SK-N-SH (cell line): ENCODE measurements at regions not wholly inside any gene's neighbourhood (a gene's known extent, or its start where the extent isn't known, plus 50 kb on each side); places are given as distances from the start of the nearest gene placed in this dataset.

Experiments used
- CTCF ChIA-PET: fragments of 300-600, 350-600 bp; formaldehyde crosslinking; extraction: SDS; loops from one replicate; lab custom pipeline; 2021; lab: Yijun Ruan, JAX
- POLR2A ChIA-PET: fragments of 350-600 bp; sonication (Branson Sonifier 250); formaldehyde crosslinking; extraction: SDS; loops from one replicate; lab custom pipeline; 2020; ENCODE audit warnings: antibody characterized with exemption, inconsistent platforms; lab: Yijun Ruan, JAX
- DNase-seq: peaks from one replicate; pipeline ENCODE4 v3.0.0; 2012
- H2AFZ ChIP-seq: fragments of 200-600 bp; sonication (generic); 2 replicates; pipeline ENCODE4 v1.8.1; 2016; ENCODE audit warnings: antibody characterized with exemption, mild to moderate bottlenecking, low read depth
- H3F3A ChIP-seq: fragments of 200-600 bp; sonication (generic); replicated peaks from 2 replicates; pipeline ENCODE3; 2016; ENCODE audit warnings: antibody characterized with exemption, mild to moderate bottlenecking; ENCODE audit not compliant: insufficient read depth
- H3K27ac ChIP-seq, 2 experiments: fragments of 200-500 bp in 1 of 2; fragments of 200-600 bp in 1 of 2; sonication (Bioruptor generic) in 1 of 2; sonication (generic), shearing (Covaris generic) in 1 of 2; 2 replicates each; pipeline versions ENCODE4 v1.5.1 to v1.6.1; 2014 to 2016; ENCODE audit warnings: low read depth in 2 of 2, inconsistent platforms in 1 of 2, low read length in 1 of 2, mild to moderate bottlenecking in 1 of 2, mixed read lengths in 1 of 2
- H3K27me3 ChIP-seq: fragments of 200-600 bp; sonication (generic), shearing (Covaris generic); 2 replicates; pipeline ENCODE4 v1.6.1; 2016; ENCODE audit warnings: mixed run types; ENCODE audit not compliant: insufficient read depth
- H3K36me3 ChIP-seq, 2 experiments: fragments of 200-500 bp in 1 of 2; fragments of 200-600 bp in 1 of 2; sonication (Bioruptor generic) in 1 of 2; sonication (generic) in 1 of 2; replicated peaks in 1 of 2; 2 replicates each; pipeline versions ENCODE3 to v1.5.1; 2014 to 2016; ENCODE audit warnings: low read length in 1 of 2, mild to moderate bottlenecking in 1 of 2; ENCODE audit not compliant: insufficient read depth in 2 of 2, control insufficient read depth in 1 of 2
- H3K4me1 ChIP-seq, 2 experiments: fragments of 200-500 bp in 1 of 2; fragments of 200-600 bp in 1 of 2; sonication (Bioruptor generic) in 1 of 2; sonication (generic), shearing (Covaris generic) in 1 of 2; 2 replicates each; pipeline versions ENCODE4 v1.5.1 to v1.6.1; 2014 to 2016; ENCODE audit warnings: low read depth in 1 of 2, low read length in 1 of 2, mixed run types in 1 of 2; ENCODE audit not compliant: insufficient read depth in 2 of 2, control insufficient read depth in 1 of 2
- H3K4me2 ChIP-seq: fragments of 200-600 bp; sonication (generic), shearing (Covaris generic); 2 replicates; pipeline ENCODE4 v1.6.1; 2017; ENCODE audit warnings: mixed run types
- H3K4me3 ChIP-seq, 2 experiments: fragments of 200-500 bp in 1 of 2; fragments of 200-600 bp in 1 of 2; sonication (Bioruptor generic) in 1 of 2; sonication (generic), shearing (Covaris generic) in 1 of 2; 2 replicates each; pipeline versions ENCODE4 v1.5.1 to v1.8.1; 2014 to 2016; ENCODE audit warnings: low read depth in 2 of 2, inconsistent platforms in 1 of 2, low read length in 1 of 2, mild to moderate bottlenecking in 1 of 2, mixed read lengths in 1 of 2, moderate library complexity in 1 of 2
- H3K79me2 ChIP-seq: fragments of 200-600 bp; sonication (generic); 2 replicates; pipeline ENCODE4 v1.8.1; 2017; ENCODE audit warnings: mild to moderate bottlenecking; ENCODE audit not compliant: insufficient read depth
- H3K9ac ChIP-seq: fragments of 200-600 bp; sonication (generic); 2 replicates; pipeline ENCODE4 v1.6.1; 2017; ENCODE audit warnings: mixed run types
- H3K9me2 ChIP-seq: fragments of 200-600 bp; sonication (generic); 2 replicates; pipeline ENCODE4 v1.6.1; 2017; ENCODE audit warnings: mixed run types
- H3K9me3 ChIP-seq: fragments of 200-600 bp; sonication (generic); 2 replicates; pipeline ENCODE4 v1.6.1; 2017; ENCODE audit warnings: mixed run types, mild to moderate bottlenecking, moderate library complexity
- H4K20me1 ChIP-seq: fragments of 200-600 bp; sonication (generic); 2 replicates; pipeline ENCODE4 v1.6.1; 2017; ENCODE audit warnings: mild to moderate bottlenecking, mixed run types; ENCODE audit not compliant: insufficient read depth
- CHD2 ChIP-seq: fragments of 150-350 bp; IDR thresholded peaks from 2 replicates; pipeline ENCODE4 v1.6.1; 2018; ENCODE audit warnings: low read length; ENCODE audit not compliant: partially characterized antibody
- CTCF ChIP-seq: fragments of 200-600 bp; sonication (generic); IDR thresholded peaks from 2 replicates; pipeline ENCODE4 v1.6.1; 2017; ENCODE audit warnings: antibody characterized with exemption, mild to moderate bottlenecking, moderate library complexity
- ELF1 ChIP-seq: IDR thresholded peaks from 2 replicates; pipeline ENCODE4 v1.4.0; 2012
- GABPA ChIP-seq: IDR thresholded peaks from 2 replicates; pipeline ENCODE4 v1.4.0; 2012; ENCODE audit warnings: low read depth, mild to moderate bottlenecking
- NRF1 ChIP-seq: IDR thresholded peaks from 2 replicates; pipeline ENCODE4 v1.6.1; 2012; ENCODE audit warnings: low read depth, mild to moderate bottlenecking, low read length
- PBX3 ChIP-seq: IDR thresholded peaks from 2 replicates; pipeline ENCODE4; 2012
- POLR2AphosphoS5 ChIP-seq: IDR thresholded peaks from 2 replicates; pipeline ENCODE4 v1.6.1; 2012; ENCODE audit warnings: low read depth, low read length
- RAD21 ChIP-seq: IDR thresholded peaks from 2 replicates; pipeline ENCODE4 v1.6.1; 2012; ENCODE audit warnings: mild to moderate bottlenecking, low read length
- RFX5 ChIP-seq: IDR thresholded peaks from 2 replicates; pipeline ENCODE4 v1.6.1; 2012; ENCODE audit warnings: mild to moderate bottlenecking, improper control_type of control experiment, low read length
- RXRA ChIP-seq: IDR thresholded peaks from 2 replicates; pipeline ENCODE4 v1.4.0; 2012; ENCODE audit warnings: low read depth, mild to moderate bottlenecking, borderline replicate concordance
- SIN3A ChIP-seq: IDR thresholded peaks from 2 replicates; pipeline ENCODE4 v1.6.1; 2012; ENCODE audit warnings: low read depth, mild to moderate bottlenecking, low read length, moderate library complexity, borderline replicate concordance
- SMC3 ChIP-seq: IDR thresholded peaks from 2 replicates; pipeline ENCODE4 v1.6.1; 2012; ENCODE audit warnings: low read depth, low read length, improper control_type of control experiment
- TCF12 ChIP-seq: IDR thresholded peaks from 2 replicates; pipeline ENCODE4 v1.4.0; 2012
- TEAD4 ChIP-seq: IDR thresholded peaks from 2 replicates; pipeline ENCODE4 v1.4.0; 2012; ENCODE audit warnings: mild to moderate bottlenecking, borderline replicate concordance; ENCODE audit not compliant: insufficient read depth
- ZBTB33 ChIP-seq: IDR thresholded peaks from 2 replicates; pipeline ENCODE4 v1.4.0; 2012; ENCODE audit warnings: low read depth, borderline replicate concordance
- WGBS: methylation state at CpG from one replicate; pipeline ENCODE4 v1.1.6; 2017; ENCODE audit warnings: low lambda C conversion rate; 5-methylcytosine and 5-hydroxymethylcytosine counted together
- TF ChIP-seq, protein P1 (sequence below): IDR thresholded peaks from 2 replicates; pipeline ENCODE4 v1.6.1; 2012; ENCODE audit warnings: mild to moderate bottlenecking, low read depth, low read length, moderate library complexity
- TF ChIP-seq, protein P2 (sequence below): fragments of 150-350 bp; IDR thresholded peaks from 2 replicates; pipeline ENCODE4 v1.6.1; 2016; ENCODE audit warnings: mild to moderate bottlenecking, low read depth, low read length

DNA sequence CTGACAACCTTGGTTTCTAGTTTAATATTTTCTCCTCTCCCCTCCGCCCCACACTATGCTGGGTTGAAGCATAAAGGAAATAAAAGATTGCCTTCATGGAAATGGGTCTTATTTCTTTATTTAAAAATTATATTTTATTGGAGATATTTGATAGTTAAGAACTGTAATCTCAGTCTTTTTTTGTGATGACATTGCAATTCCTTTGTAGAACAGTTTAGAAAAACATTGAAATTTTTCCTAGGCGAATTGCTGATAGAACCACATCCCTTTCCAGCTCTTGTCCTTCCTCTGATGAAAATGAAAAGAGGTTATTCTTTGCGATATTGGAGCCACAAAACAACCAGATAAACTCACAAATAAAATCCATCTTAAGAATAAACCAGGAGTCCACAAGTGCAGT, 125.6 kb upstream of the NRIP1 start:
- Histone ChIP-seq H2AFZ (no peak overlapping the region), H3K27me3 (no peaks in the 10 kb centered on the region; the same call in 1 of the 2 replicates), H3K79me2 (no peaks in the 10 kb centered on the region), H3K36me3 (no peaks in the 10 kb centered on the region), H3F3A (no peaks in the 10 kb centered on the region), H3K4me3 (no peak overlapping the region), H4K20me1 (no peaks in the 10 kb centered on the region), H3K9me2 (no peaks in the 10 kb centered on the region), H3K4me1 (no peaks in the 10 kb centered on the region), H3K9me3 (no peaks in the 10 kb centered on the region), H3K27ac (no peak overlapping the region), H3K4me2 (no peak overlapping the region), H3K9ac (no peak overlapping the region)
- no peak for DNase-seq
- POLR2A ChIA-PET, result no interaction called here
- no peak for TF ChIP-seq NRF1
- TF ChIP-seq POLR2AphosphoS5, result no peak
- no peak for TF ChIP-seq PBX3
- TF ChIP-seq, protein P1, sequence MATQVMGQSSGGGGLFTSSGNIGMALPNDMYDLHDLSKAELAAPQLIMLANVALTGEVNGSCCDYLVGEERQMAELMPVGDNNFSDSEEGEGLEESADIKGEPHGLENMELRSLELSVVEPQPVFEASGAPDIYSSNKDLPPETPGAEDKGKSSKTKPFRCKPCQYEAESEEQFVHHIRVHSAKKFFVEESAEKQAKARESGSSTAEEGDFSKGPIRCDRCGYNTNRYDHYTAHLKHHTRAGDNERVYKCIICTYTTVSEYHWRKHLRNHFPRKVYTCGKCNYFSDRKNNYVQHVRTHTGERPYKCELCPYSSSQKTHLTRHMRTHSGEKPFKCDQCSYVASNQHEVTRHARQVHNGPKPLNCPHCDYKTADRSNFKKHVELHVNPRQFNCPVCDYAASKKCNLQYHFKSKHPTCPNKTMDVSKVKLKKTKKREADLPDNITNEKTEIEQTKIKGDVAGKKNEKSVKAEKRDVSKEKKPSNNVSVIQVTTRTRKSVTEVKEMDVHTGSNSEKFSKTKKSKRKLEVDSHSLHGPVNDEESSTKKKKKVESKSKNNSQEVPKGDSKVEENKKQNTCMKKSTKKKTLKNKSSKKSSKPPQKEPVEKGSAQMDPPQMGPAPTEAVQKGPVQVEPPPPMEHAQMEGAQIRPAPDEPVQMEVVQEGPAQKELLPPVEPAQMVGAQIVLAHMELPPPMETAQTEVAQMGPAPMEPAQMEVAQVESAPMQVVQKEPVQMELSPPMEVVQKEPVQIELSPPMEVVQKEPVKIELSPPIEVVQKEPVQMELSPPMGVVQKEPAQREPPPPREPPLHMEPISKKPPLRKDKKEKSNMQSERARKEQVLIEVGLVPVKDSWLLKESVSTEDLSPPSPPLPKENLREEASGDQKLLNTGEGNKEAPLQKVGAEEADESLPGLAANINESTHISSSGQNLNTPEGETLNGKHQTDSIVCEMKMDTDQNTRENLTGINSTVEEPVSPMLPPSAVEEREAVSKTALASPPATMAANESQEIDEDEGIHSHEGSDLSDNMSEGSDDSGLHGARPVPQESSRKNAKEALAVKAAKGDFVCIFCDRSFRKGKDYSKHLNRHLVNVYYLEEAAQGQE, result no peak
- no peak for TF ChIP-seq TCF12
- no peak for TF ChIP-seq ZBTB33
- no peak for TF ChIP-seq CTCF
- TF ChIP-seq, protein P2, sequence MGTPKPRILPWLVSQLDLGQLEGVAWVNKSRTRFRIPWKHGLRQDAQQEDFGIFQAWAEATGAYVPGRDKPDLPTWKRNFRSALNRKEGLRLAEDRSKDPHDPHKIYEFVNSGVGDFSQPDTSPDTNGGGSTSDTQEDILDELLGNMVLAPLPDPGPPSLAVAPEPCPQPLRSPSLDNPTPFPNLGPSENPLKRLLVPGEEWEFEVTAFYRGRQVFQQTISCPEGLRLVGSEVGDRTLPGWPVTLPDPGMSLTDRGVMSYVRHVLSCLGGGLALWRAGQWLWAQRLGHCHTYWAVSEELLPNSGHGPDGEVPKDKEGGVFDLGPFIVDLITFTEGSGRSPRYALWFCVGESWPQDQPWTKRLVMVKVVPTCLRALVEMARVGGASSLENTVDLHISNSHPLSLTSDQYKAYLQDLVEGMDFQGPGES, result no peak
- TF ChIP-seq TEAD4, result no peak
- TF ChIP-seq GABPA, result no peak
- TF ChIP-seq SMC3, result no peak
- TF ChIP-seq CHD2, result no peak
- no peak for TF ChIP-seq ELF1
- no peak for TF ChIP-seq RXRA
- no peak for TF ChIP-seq RAD21
- TF ChIP-seq RFX5, result no peak
- no peak for TF ChIP-seq SIN3A
- 10% methylated on average over 3 of the region's 3 CpGs for WGBS
- CTCF ChIA-PET, result no interaction called here
